Islet precursor cell (in vitro differentiated cells): ENCODE measurements at regions not wholly inside any gene's neighbourhood (a gene's known extent, or its start where the extent isn't known, plus 50 kb on each side); places are given as distances from the start of the nearest gene placed in this dataset.
"Not testable (repeated sequence)": the region's sequence is repeated elsewhere in the genome, so short reads cannot be mapped to it uniquely, and the experiment has no call there.

Source experiments
- DNase-seq: peaks from one replicate; pipeline ENCODE4 v3.0.0-alpha.2; 2018

GRCh38 chr17:27210809-27211208 is 83.1 kb upstream of the WSB1 start:
- DNase-seq, result not testable (repeated sequence)

- no peak for DNase-seq
Measured at GRCh38 chr17:27216836-27217235, 77.1 kb upstream of the WSB1 start.

GRCh38 chr17:27217631-27218030 is 76.3 kb upstream of the WSB1 start:
- no peak for DNase-seq

GRCh38 chr17:27218041-27218440 is 75.9 kb upstream of the WSB1 start:
- peak; percentile 40 for DNase-seq

GRCh38 chr17:27218719-27219488 is 75.0 kb upstream of the WSB1 start:
- peak; percentile 39 for DNase-seq

- DNase-seq, result no peak
Measured at GRCh38 chr17:27222515-27222914, 71.4 kb upstream of the WSB1 start.

GRCh38 chr17:27224526-27225315 is 69.2 kb upstream of the WSB1 start:
- peak; percentile 47 for DNase-seq

- DNase-seq, result peak; percentile 54
Measured at GRCh38 chr17:27226611-27227230, 67.2 kb upstream of the WSB1 start.

- no peak for DNase-seq
Measured at GRCh38 chr17:27230996-27231395, 62.9 kb upstream of the WSB1 start.

GRCh38 chr17:27232328-27232727 is 61.6 kb upstream of the WSB1 start:
- no peak for DNase-seq

GRCh38 chr17:27233059-27233458 is 60.9 kb upstream of the WSB1 start:
- no peak for DNase-seq

GRCh38 chr17:27233776-27234175 is 60.1 kb upstream of the WSB1 start:
- DNase-seq, result no peak

GRCh38 chr17:27236717-27237315 is 57.1 kb upstream of the WSB1 start:
- peak; percentile 72 for DNase-seq

GRCh38 chr17:27237890-27238289 is 56.0 kb upstream of the WSB1 start:
- DNase-seq, result no peak

GRCh38 chr17:27239046-27239445 is 54.9 kb upstream of the WSB1 start:
- DNase-seq, result peak; percentile 26

- DNase-seq, result peak; percentile 50
Measured at GRCh38 chr17:27239584-27239983, 54.3 kb upstream of the WSB1 start.

- DNase-seq, result peak; percentile 70
Measured at GRCh38 chr17:27240086-27240801, 53.7 kb upstream of the WSB1 start.

GRCh38 chr17:27240802-27241155 is 53.1 kb upstream of the WSB1 start:
- DNase-seq, result peak; percentile 51

GRCh38 chr17:27241346-27241946 is 52.5 kb upstream of the WSB1 start:
- peak; percentile 99 for DNase-seq

- peak; percentile 49 for DNase-seq
Measured at GRCh38 chr17:27242951-27243350, 51.0 kb upstream of the WSB1 start.

GRCh38 chr17:27244011-27244410 is 49.9 kb upstream of the WSB1 start:
- DNase-seq, result peak; percentile 46
